HK-2 (cell line): ENCODE measurements at regions not wholly inside any gene's neighbourhood (a gene's known extent, or its start where the extent isn't known, plus 50 kb on each side); places are given as distances from the start of the nearest gene placed in this dataset.

Experiments
- DNase-seq: peaks from one replicate; pipeline ENCODE4 v3.0.0-alpha.2; 2018; ENCODE audit not compliant: unreplicated experiment

DNA sequence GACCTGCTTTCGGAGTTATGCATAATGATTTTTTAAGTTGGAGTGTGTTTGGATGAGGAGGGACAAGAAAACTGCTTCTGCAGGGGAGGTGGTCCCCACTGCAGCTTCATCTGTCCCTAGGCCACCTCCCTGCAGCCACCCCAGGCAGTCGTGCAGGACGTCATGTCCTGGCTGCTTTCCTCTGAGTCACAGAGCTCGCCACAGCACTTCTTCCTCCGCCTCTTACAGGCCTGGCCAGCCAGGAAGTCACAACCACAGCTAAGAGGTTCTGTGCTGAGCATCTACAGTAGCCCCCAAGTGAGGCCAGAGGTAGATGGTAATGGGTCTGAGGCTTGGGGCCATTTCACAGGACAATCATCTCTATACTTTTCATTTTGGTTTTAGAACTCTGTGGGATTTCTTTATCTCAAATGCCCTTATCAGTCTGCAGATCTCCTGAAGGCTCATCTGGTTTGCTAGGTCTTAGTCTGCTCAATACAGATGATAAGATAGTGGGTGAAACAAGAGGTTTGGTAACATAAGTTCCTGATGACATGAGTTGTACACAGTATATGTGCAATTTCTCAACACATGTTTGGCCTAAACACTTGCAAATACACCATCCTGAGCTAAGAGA lies 106.4 kb downstream of the ARF6 start:
- peak; percentile 87 for DNase-seq

DNA sequence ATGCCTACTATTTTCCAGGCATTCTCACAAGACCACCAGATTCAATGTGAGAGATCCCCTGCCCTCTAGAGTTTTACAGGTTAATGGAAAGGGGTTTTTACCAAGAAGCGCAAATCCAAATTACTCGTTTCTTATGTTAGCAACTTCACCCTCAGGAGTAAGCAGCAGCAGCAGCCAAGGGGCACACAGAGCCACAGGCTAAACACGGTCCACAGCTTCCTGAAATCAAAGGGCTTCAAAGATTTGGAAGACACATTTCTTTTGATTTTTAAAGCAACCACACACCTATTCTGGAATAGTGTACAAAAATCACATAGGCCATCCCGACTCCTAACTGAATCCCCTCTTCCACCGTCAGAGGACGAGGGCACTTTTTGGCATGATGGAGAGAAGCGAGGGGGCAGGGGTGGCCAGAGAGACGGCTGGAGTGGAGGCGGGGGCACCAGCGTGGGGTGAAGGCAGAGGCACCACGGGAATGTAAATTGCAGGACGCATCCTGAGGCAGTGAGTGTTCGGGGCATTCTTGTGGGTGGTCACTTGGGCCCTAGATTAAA lies 107.0 kb downstream of the ARF6 start:
- peak; percentile 53 for DNase-seq

GRCh38 chr14:50000380-50001150 lies 107.7 kb downstream of the ARF6 start:
- DNase-seq, result peak; percentile 66

GRCh38 chr14:50001151-50001998 lies 108.5 kb downstream of the ARF6 start:
- DNase-seq, result peak; percentile 79

DNA sequence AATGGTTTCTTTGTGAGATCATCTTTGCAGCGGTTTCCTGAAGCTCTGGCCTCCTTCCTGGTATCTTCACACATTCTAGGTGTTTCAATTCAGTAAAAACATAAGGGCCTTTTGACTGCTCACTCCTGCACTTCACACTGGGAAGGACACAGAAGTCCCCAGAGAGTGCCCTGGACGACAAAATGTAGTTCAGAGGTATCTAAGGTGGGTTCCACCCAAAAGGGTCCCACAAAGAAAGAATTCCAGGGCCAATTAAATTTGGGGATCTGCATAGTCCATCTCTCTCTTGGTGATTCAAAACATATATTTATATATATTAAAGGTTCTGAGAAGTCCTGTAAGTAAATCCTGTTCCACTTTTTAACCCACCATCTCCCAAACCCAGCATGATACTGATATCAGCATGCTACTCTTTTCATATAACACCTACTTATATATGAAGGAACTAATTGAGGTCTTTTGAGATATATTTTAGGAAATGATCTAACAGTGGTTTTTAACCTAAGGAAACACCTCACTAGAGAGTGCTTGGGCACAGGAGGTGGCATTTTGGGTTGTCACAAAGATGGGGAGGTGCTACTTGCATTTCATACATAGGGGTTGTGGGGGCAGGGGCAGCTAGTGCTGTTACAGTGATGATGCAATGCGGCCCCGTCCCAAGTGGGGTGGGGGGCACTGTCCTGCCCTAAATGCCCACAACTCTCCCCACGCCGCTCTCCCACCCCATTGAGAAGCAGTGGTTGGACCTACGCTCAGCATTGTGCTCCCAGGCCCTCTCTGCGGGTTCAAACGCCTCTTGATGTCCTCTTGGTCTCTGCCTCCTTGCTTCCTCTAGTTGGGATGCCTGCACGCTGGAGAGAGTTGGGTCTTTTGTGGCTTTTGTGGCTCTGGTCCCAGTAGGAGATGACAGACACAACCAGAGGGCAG lies 109.4 kb downstream of the ARF6 start:
- DNase-seq, result no peak

GRCh38 chr14:50002926-50003212 lies 110.0 kb downstream of the ARF6 start:
- no peak for DNase-seq

DNA sequence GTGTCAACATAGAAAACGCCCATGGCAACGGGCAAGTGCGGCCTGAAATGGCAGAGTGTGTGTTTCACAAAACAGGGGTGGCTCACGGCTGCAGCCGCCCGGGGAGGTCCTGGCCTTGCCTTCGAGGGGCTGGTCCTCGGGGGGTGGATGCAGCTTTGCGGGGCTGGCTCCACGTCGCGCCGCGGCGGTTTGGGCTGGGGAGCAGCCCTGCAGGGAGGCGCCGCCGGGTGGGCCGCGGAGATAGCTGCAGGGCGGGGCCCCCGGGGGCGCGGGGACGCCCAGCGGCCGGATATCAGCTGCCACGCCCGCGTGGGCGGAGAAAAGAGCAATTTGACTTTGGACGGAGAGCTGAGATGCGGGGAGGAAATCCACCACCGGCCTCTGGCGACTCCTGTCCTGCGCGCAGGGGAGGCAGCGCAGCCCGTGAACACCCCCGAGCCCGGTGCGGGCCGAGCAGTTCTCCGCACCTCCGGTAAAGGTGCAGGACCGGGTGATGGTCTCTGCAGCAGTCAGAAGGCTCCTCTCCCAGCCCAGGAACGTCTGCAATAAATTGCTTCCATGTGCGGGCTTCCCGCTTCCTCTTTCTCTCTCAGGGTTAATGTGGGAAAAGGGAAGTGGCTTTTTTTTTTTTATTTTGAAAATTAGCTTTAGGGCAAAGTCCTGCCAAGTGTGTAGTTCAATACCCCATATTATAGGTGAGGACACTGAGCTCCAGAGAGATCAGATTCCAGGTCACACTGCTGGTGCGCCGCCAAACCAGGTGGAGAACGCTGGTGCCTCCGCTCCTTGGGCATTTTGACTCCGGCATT lies 110.5 kb downstream of the ARF6 start:
- peak; percentile 42 for DNase-seq

DNA sequence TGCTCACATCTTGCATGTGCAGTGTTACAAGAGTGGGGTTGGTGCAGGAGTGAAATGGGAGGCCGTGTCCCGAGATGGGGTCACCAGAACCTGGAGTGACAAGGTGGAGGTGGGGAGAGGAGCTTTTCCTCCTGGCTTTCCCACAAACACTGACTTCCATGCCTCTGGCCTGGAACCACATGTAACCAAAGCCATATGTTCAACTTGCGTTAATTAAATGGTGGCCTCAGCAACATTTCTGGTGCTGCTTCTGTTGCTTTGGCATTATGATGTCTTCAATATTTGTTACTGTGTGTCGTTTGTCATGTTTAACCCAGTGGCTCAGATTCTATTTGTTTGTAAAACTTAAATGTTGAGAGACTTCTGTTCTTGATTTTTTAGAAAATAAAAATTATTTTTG lies 110.2 kb downstream of the VCPKMT start:
- DNase-seq, result no peak

- no peak for DNase-seq
Measured at GRCh38 chr14:50007123-50007903, 109.1 kb downstream of the VCPKMT start.

- no peak for DNase-seq
Measured at GRCh38 chr14:50008562-50008961, 107.8 kb downstream of the VCPKMT start.

- DNase-seq, result no peak
Measured at GRCh38 chr14:50008974-50009373, 107.4 kb downstream of the VCPKMT start.

DNA sequence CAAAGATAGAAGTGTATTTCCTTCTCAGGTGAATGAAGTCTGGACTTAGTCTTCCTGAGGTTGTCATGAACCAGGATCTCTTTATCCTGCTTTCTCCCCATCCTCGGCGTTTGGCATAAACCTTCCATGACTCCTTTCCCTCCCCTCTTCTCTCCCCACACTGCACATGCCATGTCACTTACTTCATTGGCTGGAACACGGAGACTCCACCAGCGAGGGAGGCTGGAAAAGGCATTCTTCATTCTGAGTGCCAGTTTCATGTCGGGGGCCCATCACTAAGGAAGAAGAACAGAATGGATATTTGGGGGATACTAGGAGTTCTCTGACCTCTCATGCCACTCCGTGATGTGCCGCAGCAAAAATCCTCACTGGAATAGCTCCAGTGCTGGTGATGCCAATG lies 105.6 kb downstream of the VCPKMT start:
- no peak for DNase-seq

GRCh38 chr14:50011242-50011641 lies 105.1 kb downstream of the VCPKMT start:
- DNase-seq, result no peak

DNA sequence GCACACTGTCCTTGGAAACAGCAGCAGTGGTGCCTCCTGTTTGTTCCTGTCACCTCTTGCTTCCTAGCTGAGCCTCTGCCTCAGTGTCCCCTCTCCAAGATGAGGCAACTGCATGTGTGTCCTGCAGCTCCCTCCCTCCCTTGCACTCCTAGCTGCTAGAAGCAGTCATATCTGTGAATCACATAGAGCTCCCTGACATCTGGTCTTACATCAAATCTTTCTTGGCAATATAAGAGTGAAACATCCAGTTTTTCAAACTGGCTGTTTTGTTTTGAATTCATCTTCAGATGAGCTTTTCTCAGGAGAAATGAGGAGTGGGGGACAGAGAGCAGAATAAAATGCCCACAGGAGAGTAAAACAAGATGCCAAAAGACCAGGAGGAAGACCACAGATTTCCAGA lies 103.7 kb downstream of the VCPKMT start:
- no peak for DNase-seq

GRCh38 chr14:50013198-50013918 lies 103.0 kb downstream of the VCPKMT start:
- no peak for DNase-seq

- no peak for DNase-seq
Measured at GRCh38 chr14:50013934-50014333, 102.4 kb downstream of the VCPKMT start.

DNA sequence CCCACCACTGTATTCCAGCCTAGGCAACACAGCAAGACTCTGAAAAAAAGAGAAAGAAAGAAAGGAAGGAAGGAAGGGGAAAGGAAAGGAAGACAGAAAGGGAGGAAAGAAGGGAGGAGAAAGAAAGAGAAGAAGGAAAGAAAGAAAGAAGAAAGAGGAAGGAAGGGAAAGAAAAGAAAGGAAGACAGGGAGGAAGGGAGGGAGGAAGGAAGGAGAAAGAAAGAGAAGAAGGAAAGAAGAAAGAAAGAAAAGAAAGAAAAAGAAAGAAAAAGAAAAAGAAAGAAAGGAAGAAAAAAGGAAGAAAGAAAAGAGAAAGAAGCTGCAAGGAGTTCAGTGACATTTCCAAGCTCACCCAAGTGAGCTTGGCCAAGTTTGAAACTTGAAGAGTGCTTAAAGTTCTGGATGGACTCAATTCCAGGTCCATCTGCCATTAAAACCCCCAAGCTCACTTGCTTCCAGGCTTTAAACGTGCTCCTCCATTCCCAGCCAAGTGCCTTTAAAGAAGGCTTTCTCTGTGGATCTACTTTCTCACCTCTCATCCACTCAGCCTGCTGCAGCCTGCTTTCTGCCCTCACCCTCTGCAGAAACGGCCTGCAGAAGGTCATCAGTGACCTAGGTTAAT lies 101.5 kb downstream of the VCPKMT start:
- DNase-seq, result no peak

DNA sequence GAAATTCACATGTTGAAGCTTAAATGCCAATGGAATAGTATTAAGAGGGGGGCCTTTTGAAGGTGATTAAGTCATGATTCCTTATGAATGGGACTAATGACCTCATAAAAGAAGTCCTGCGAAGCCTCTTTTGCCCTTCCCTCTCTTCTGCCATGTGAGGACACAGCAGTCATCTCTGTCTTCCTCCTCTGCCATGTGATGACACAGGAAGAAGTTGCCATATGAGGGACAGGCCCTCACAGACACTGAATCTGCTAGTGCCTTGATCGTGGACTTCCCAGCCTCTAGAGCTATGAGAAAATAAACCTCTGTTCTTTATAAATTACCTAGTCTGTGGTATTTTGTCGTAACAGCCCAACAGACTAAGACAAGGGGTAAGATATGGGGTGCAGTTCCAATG lies 100.7 kb downstream of the VCPKMT start:
- no peak for DNase-seq
